Esophagus squamous epithelium (tissue), 5 donors: ENCODE measurements at regions not wholly inside any gene's neighbourhood (a gene's known extent, or its start where the extent isn't known, plus 50 kb on each side); places are given as distances from the start of the nearest gene placed in this dataset.

Experiments
- DNase-seq: peaks from one replicate; lab custom pipeline; 2025; lab: John Stamatoyannopoulos, UW
- H3K27ac ChIP-seq, 4 donors: fragments of 200-600 bp; sonication (generic); one replicate each; pipeline ENCODE4 v1.5.1; 2016 to 2019; ENCODE audit warnings: mild to moderate bottlenecking in 1 of 4
- H3K27me3 ChIP-seq, 4 donors: fragments of 200-600 bp; sonication (generic); 1 replicate in 3 of 4; 2 replicates in 1 of 4; pipeline versions ENCODE4 v1.5.1 to v1.6.0; 2017 to 2021; ENCODE audit warnings: antibody characterized with exemption in 1 of 4
- H3K36me3 ChIP-seq, 3 donors: fragments of 200-600 bp; sonication (generic); one replicate each; pipeline ENCODE4 v1.5.1; 2016 to 2019
- H3K4me1 ChIP-seq, 3 donors: fragments of 200-600 bp; sonication (generic); one replicate each; pipeline ENCODE4 v1.5.1; 2017 to 2019
- H3K4me3 ChIP-seq, 4 donors: fragments of 200-600 bp; sonication (generic); 1 replicate in 3 of 4; 2 replicates in 1 of 4; pipeline ENCODE4 v1.5.1; 2016 to 2019; ENCODE audit warnings: mild to moderate bottlenecking in 2 of 4, moderate library complexity in 1 of 4
- H3K9me3 ChIP-seq, 3 donors: fragments of 200-600 bp; sonication (generic); one replicate each; pipeline ENCODE4 v1.5.1; 2016 to 2019
- POLR2A ChIP-seq, 4 donors: fragments of 450-650 bp; IDR thresholded peaks; one replicate each; pipeline ENCODE4 v1.6.1; 2017; ENCODE audit warnings: antibody characterized with exemption in 4 of 4, mild to moderate bottlenecking in 4 of 4, moderate library complexity in 3 of 4
- WGBS, 2 donors: methylation state at CpG; one replicate each; pipeline ENCODE4 v1.1.5; 2018; 5-methylcytosine and 5-hydroxymethylcytosine counted together
- intact Hi-C: fragments of 100-400 bp; cut with DNase I; formaldehyde crosslinking; loops from one replicate; pipeline ENCODE4 v1.15.0; 2022
- TF ChIP-seq, protein P1 (sequence below), 6 experiments: fragments of 450-650 bp in 4 of 6; fragments of 200-600 bp in 2 of 6; sonication (generic) in 2 of 6; IDR thresholded peaks; one replicate each; pipeline ENCODE4 v1.5.1; 2016 to 2019; ENCODE audit warnings: antibody characterized with exemption in 6 of 6, mild to moderate bottlenecking in 4 of 6, moderate library complexity in 4 of 6
- donor health status: DM: yes; HTN: yes; CAD: no.

DNA sequence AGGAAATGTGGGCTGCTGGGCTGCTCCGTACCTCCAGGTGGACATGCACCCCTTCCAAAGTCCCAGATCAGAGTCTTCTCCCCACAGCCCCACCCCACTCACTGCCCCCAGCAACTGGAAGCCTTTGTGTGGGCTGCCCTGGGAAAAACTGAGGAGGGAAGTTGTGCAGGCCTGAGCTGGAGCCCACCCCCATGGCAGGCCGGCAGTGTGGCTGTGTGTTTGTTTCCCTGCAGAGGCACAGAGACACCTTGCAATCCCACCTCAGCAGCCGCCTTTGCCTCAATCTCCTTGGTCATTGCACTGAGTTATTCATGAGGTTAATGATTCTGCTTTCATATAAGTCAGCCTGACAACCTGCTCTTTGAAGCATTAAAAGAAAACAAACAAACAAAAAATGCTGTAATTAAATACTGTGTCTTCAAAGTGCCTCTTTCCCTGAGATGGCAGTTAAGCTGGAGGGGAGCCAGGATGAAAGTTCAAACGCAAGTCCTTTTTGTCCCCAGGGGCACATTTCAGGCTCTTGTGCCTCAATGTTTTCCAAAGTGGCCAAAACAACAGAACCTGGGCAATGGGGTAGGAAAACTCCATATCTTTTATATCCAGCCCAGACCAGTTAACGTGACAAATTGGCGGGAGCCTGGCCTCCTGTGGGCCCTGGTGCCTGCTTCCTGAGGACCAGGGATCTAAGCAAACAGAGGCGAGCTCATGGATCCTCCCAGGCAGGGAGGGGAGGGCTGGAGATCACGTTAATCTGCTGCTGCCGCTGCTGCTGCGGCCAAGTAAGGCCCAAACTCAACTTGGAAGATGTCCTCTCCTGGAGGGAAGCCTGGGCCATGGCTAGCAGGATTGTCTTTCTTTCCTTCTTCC lies 51.9 kb upstream of the TSPAN11 start:
- Histone ChIP-seq H3K27ac (no peak overlapping the region), H3K4me1 (peaks cover 0 to 12% (median 0%) of the 10 kb centered on the region in 3 donors), H3K4me3 (no peak overlapping the region), H3K9me3 (no peaks in the 10 kb centered on the region), H3K36me3 (no peaks in the 10 kb centered on the region), H3K27me3 (peaks cover 0 to 23% (median 0%) of the 10 kb centered on the region in 4 donors)
- intact Hi-C loops = no loop called here
- DNase-seq = no peak
- 65 to 88% methylated on average over 4 to 9 of the region's 10 CpGs for WGBS, 2 donors
- TF ChIP-seq, protein P1, sequence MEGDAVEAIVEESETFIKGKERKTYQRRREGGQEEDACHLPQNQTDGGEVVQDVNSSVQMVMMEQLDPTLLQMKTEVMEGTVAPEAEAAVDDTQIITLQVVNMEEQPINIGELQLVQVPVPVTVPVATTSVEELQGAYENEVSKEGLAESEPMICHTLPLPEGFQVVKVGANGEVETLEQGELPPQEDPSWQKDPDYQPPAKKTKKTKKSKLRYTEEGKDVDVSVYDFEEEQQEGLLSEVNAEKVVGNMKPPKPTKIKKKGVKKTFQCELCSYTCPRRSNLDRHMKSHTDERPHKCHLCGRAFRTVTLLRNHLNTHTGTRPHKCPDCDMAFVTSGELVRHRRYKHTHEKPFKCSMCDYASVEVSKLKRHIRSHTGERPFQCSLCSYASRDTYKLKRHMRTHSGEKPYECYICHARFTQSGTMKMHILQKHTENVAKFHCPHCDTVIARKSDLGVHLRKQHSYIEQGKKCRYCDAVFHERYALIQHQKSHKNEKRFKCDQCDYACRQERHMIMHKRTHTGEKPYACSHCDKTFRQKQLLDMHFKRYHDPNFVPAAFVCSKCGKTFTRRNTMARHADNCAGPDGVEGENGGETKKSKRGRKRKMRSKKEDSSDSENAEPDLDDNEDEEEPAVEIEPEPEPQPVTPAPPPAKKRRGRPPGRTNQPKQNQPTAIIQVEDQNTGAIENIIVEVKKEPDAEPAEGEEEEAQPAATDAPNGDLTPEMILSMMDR (IDR thresholded peaks at IDR 0.05) = no peak
- TF ChIP-seq POLR2A (IDR thresholded peaks at IDR 0.05) = no peak

GRCh38 chr12:30870491-30871265 lies 55.9 kb upstream of the TSPAN11 start:
- Histone ChIP-seq H3K36me3 (no peaks in the 10 kb centered on the region), H3K27me3 (peaks cover 0 to 11% (median 0%) of the 10 kb centered on the region in 4 donors), H3K4me3 (no peak overlapping the region), H3K4me1 (no peaks in the 10 kb centered on the region), H3K27ac (no peak overlapping the region), H3K9me3 (peaks cover 0 to 9% (median 0%) of the 10 kb centered on the region in 3 donors)
- TF ChIP-seq, protein P1 (IDR thresholded peaks at IDR 0.05) = no peak
- no peak for TF ChIP-seq POLR2A (IDR thresholded peaks at IDR 0.05)
- DNase-seq = no peak
- WGBS, 2 donors = 83 to 86% methylated on average over 7 of the region's 7 CpGs
- intact Hi-C loops = no loop called here

GRCh38 chr12:30867415-30867814 lies 59.1 kb upstream of the TSPAN11 start:
- Histone ChIP-seq H3K36me3 (no peaks in the 10 kb centered on the region), H3K9me3 (peaks cover 0 to 9% (median 0%) of the 10 kb centered on the region in 3 donors), H3K4me1 (no peaks in the 10 kb centered on the region), H3K4me3 (no peak overlapping the region), H3K27me3 (peaks cover 0 to 7% (median 0%) of the 10 kb centered on the region in 4 donors), H3K27ac (no peak overlapping the region)
- intact Hi-C loops = no loop called here
- no peak for DNase-seq
- TF ChIP-seq POLR2A (IDR thresholded peaks at IDR 0.05) = no peak
- TF ChIP-seq, protein P1 (IDR thresholded peaks at IDR 0.05) = no peak

- peaks cover 0 to 9% (median 0%) of the 10 kb centered on the region in 3 donors for H3K9me3 ChIP-seq
- intact Hi-C loops = no loop called here
- no peak for DNase-seq
- H3K36me3 ChIP-seq = no peaks in the 10 kb centered on the region
- TF ChIP-seq, protein P1 (IDR thresholded peaks at IDR 0.05) = no peak
- TF ChIP-seq POLR2A (IDR thresholded peaks at IDR 0.05) = no peak
- peaks cover 0 to 7% (median 0%) of the 10 kb centered on the region in 4 donors for H3K27me3 ChIP-seq
- H3K27ac ChIP-seq = no peak overlapping the region
- H3K4me3 ChIP-seq = no peak overlapping the region
- H3K4me1 ChIP-seq = no peaks in the 10 kb centered on the region
- WGBS, 2 donors = 69 to 85% methylated on average over 1 of the region's 1 CpG
Observed at GRCh38 chr12:30866256-30866655, 60.3 kb upstream of the TSPAN11 start.

DNA sequence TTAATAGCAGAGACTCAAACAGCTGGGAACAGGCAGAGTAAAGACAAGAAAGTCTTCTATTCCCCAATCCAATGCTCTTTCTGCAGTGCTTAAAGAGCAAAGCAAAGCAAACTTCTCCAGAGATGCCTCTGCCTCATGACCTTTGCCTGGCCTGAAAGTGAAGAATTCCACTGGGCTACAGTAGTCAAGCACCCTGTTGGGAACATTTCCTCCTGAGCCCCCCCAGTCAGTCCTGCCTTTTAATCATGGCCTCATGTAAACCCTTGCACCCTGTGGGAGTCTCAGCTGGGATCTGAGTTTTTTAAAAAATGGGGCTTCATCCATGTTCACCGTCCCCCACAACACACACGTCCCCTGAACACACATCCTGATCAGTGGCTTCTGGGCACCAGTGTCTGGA lies 62.7 kb upstream of the TSPAN11 start:
- DNase-seq = no peak
- peaks cover 0 to 4% (median 0%) of the 10 kb centered on the region in 4 donors for H3K27me3 ChIP-seq
- no peak overlapping the region for H3K4me3 ChIP-seq
- WGBS, 2 donors = 73 to 90% methylated on average over 2 of the region's 2 CpGs
- peaks cover 0 to 9% (median 0%) of the 10 kb centered on the region in 3 donors for H3K9me3 ChIP-seq
- H3K36me3 ChIP-seq = no peaks in the 10 kb centered on the region
- TF ChIP-seq POLR2A (IDR thresholded peaks at IDR 0.05) = no peak
- TF ChIP-seq, protein P1 (IDR thresholded peaks at IDR 0.05) = no peak
- H3K4me1 ChIP-seq = no peaks in the 10 kb centered on the region
- intact Hi-C loops = no loop called here
- H3K27ac ChIP-seq = no peak overlapping the region
